Nephron progenitor cell (in vitro differentiated cells): ENCODE measurements at regions not wholly inside any gene's neighbourhood (a gene's known extent, or its start where the extent isn't known, plus 50 kb on each side); places are given as distances from the start of the nearest gene placed in this dataset.

Experiments
- DNase-seq: peaks from one replicate; pipeline ENCODE4 v3.0.0; 2021
- H3K27ac Mint-ChIP-seq: 2 replicates; pipeline ENCODE4 v1.8.0; 2021; ENCODE audit warnings: mild to moderate bottlenecking, moderate library complexity, mixed read lengths
- H3K27me3 Mint-ChIP-seq: 2 replicates; pipeline ENCODE4 v1.8.0; 2021; ENCODE audit warnings: mild to moderate bottlenecking, low read depth, mixed read lengths; ENCODE audit not compliant: poor library complexity
- H3K36me3 Mint-ChIP-seq: 2 replicates; pipeline ENCODE4 v1.8.0; 2021; ENCODE audit warnings: low read depth, mixed read lengths
- H3K4me1 Mint-ChIP-seq: 2 replicates; pipeline ENCODE4 v1.8.0; 2021; ENCODE audit warnings: mixed read lengths
- H3K4me3 Mint-ChIP-seq: 2 replicates; pipeline ENCODE4 v1.8.0; 2021; ENCODE audit warnings: mild to moderate bottlenecking, moderate library complexity, mixed read lengths
- H3K9me3 Mint-ChIP-seq: 2 replicates; pipeline ENCODE4 v1.8.0; 2021; ENCODE audit warnings: mild to moderate bottlenecking, moderate library complexity, mixed read lengths
- TF ChIP-seq, protein P1 (sequence below): fragments of 200-600 bp; sonication (generic); IDR thresholded peaks from 2 replicates; pipeline ENCODE4 v1.5.0; 2021; ENCODE audit warnings: antibody characterized with exemption

GRCh38 chr14:22474730-22475351 is 114.2 kb downstream of the DAD1 start:
- H3K27ac Mint-ChIP-seq = no peak overlapping the region
- H3K9me3 Mint-ChIP-seq = no peaks in the 10 kb centered on the region
- no peak overlapping the region for H3K4me3 Mint-ChIP-seq
- H3K27me3 Mint-ChIP-seq = peaks cover 6% of the 10 kb centered on the region
- DNase-seq = no peak
- TF ChIP-seq, protein P1, sequence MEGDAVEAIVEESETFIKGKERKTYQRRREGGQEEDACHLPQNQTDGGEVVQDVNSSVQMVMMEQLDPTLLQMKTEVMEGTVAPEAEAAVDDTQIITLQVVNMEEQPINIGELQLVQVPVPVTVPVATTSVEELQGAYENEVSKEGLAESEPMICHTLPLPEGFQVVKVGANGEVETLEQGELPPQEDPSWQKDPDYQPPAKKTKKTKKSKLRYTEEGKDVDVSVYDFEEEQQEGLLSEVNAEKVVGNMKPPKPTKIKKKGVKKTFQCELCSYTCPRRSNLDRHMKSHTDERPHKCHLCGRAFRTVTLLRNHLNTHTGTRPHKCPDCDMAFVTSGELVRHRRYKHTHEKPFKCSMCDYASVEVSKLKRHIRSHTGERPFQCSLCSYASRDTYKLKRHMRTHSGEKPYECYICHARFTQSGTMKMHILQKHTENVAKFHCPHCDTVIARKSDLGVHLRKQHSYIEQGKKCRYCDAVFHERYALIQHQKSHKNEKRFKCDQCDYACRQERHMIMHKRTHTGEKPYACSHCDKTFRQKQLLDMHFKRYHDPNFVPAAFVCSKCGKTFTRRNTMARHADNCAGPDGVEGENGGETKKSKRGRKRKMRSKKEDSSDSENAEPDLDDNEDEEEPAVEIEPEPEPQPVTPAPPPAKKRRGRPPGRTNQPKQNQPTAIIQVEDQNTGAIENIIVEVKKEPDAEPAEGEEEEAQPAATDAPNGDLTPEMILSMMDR = no peak
- H3K36me3 Mint-ChIP-seq = no peaks in the 10 kb centered on the region
- peaks cover 56% of the 10 kb centered on the region for H3K4me1 Mint-ChIP-seq

DNA sequence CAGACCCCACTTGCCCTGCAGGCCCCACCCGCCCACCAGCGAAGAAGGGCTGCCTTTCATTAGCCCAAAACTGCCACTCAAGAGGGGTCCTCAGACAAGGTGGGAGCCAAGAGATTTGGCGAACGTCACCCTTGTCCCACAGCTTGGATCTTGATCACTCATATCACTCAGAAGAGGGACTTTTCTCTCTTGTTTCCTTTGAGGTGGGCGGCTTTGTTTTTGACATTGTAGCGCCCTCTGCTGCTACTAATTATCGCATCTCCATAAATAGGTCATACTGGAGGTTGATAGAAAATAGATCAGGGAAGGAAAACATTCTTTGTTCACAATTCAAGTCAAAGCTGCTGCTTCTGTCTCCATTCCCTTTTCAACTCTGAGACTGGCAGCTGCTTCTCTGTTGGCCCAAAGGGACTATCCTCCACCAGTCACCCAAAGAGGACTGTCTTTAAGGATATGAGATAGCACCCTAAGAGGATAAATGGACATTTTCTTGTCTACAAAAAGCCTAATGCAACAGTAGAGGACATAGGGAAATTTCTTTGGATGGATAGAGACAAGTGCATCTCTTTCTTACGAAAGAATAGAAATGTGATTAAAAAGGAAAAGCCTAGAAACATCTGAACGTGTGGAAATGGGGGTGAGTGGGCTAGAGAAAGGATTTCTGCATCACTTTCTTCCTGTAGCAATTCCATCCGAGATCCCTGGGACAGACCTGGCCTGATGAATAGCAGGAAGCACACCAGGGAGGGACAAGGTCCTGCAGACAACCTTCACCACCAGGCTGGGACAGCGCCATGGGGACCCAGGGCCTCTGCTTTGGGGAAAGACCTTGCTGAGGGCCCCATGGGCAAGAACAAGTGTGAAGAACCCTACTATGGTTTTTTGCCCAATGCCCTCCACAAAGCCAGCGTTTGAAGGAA is 115.8 kb downstream of the DAD1 start:
- peaks cover 8% of the 10 kb centered on the region for H3K27me3 Mint-ChIP-seq
- H3K4me3 Mint-ChIP-seq = no peak overlapping the region
- TF ChIP-seq, protein P1 = peak; percentile 56
- peaks cover 44% of the 10 kb centered on the region for H3K4me1 Mint-ChIP-seq
- peak; percentile 44 for DNase-seq
- H3K36me3 Mint-ChIP-seq = no peaks in the 10 kb centered on the region
- H3K27ac Mint-ChIP-seq = no peak overlapping the region
- no peaks in the 10 kb centered on the region for H3K9me3 Mint-ChIP-seq

DNA sequence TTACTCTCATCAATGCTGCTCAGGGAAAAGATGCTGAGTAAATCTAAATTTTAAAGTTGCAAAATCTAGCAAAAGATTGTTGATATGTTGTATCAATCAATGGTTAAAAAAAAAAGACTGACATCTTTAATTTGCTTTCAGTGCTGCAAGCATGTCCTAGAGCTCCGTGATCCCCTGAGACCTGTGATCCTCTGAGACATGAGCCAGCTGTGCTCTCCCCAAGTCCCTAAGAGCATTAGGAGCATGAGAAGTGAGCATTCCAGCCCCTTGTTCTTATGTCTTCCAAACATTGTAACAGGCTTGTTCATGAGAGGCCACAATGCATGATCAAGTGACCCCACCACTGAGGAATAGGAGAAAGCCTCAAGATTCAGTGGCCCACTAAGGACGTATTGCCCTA is 116.6 kb downstream of the DAD1 start:
- DNase-seq = no peak
- TF ChIP-seq, protein P1 = no peak
- Mint-ChIP-seq H3K36me3 (no peaks in the 10 kb centered on the region), H3K4me3 (no peak overlapping the region), H3K27me3 (peaks cover 8% of the 10 kb centered on the region), H3K9me3 (no peaks in the 10 kb centered on the region), H3K4me1 (peaks cover 39% of the 10 kb centered on the region), H3K27ac (no peak overlapping the region)

GRCh38 chr14:22471545-22472121 is 117.4 kb downstream of the DAD1 start:
- no peaks in the 10 kb centered on the region for H3K36me3 Mint-ChIP-seq
- no peak overlapping the region for H3K4me3 Mint-ChIP-seq
- H3K27me3 Mint-ChIP-seq = peaks cover 8% of the 10 kb centered on the region
- DNase-seq = peak; percentile 65
- TF ChIP-seq, protein P1 = peak; percentile 65
- H3K4me1 Mint-ChIP-seq = peaks cover 32% of the 10 kb centered on the region
- no peak overlapping the region for H3K27ac Mint-ChIP-seq
- H3K9me3 Mint-ChIP-seq = no peaks in the 10 kb centered on the region

- DNase-seq = no peak
- no peaks in the 10 kb centered on the region for H3K36me3 Mint-ChIP-seq
- no peaks in the 10 kb centered on the region for H3K9me3 Mint-ChIP-seq
- H3K4me3 Mint-ChIP-seq = no peak overlapping the region
- TF ChIP-seq, protein P1 = no peak
- H3K27me3 Mint-ChIP-seq = peaks cover 8% of the 10 kb centered on the region
- no peak overlapping the region for H3K27ac Mint-ChIP-seq
- H3K4me1 Mint-ChIP-seq = peaks cover 23% of the 10 kb centered on the region
These were observed 119.3 kb downstream of the DAD1 start for GRCh38 chr14:22469538-22470303.
